ENCODE measurements at regions not wholly inside any gene's neighbourhood (a gene's known extent, or its start where the extent isn't known, plus 50 kb on each side); places are given as distances from the start of the nearest gene placed in this dataset.

- DNase-seq: no peak
Measured at GRCh38 chr5:63310644-63311043, 651.6 kb downstream of the HTR1A start.

GRCh38 chr5:63306909-63307308 lies 655.3 kb downstream of the HTR1A start:
- no peak for DNase-seq

- no peak for DNase-seq
Measured at GRCh38 chr5:63293317-63293716, 668.9 kb downstream of the HTR1A start.

GRCh38 chr5:63286724-63287123 lies 675.5 kb downstream of the HTR1A start:
- DNase-seq: no peak

GRCh38 chr5:63263411-63263810 lies 684.8 kb downstream of the LRRC70 start:
- no peak for DNase-seq

DNA sequence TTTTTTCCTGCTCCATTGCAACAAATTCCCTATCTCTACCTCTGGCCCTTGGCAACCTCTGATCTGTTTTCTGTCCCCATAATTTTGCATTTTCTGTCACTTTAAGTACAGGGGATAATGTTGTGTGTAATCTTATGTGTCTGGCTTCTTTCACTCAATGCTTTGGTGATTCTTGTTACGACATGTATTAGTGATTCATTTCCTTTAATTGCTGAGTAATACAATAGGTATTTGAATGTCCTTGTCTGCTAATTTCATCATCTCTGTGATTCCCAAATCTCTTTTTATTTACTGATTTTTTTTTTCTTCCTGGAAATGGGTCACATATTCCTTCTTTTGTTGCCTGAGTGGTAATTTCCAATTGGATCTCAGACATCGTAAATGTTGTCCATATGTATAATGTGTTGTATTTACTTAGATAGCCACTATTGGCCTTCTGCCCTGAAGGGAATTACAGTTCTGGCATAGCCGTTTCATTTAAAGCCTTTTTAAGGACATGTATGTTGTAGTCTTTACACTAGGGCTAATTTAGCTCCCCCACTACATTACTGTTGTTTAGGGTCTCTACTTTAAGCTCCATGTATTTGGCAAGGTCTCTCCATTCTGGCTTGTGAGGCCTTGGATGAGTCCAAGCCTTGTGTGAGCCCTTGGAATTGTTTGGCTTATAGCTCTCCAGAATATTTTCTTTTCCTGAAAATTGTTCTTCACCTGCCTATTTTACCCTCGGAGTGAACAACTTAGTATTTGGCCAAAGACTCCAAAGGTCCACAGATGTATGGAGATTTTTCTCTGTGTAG lies 683.8 kb downstream of the LRRC70 start:
- no peak for DNase-seq

DNA sequence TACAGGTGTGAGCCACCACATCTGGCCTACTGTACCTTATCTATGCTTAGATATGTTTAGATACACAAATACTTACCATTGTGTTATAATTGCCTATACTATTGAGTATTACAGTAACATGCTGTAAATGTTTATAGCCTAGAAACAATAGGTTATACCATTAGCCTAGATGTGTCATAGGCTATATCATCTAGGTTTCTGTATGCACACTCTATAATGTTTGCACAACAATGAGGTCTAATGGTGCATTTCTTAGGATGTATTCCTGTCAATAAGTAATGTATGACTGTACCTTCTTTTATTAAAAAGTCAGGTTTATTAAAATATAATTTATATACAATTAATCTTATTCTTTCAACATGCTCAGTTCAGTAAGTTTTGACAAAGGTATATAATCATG lies 683.1 kb downstream of the LRRC70 start:
- DNase-seq: no peak

DNA sequence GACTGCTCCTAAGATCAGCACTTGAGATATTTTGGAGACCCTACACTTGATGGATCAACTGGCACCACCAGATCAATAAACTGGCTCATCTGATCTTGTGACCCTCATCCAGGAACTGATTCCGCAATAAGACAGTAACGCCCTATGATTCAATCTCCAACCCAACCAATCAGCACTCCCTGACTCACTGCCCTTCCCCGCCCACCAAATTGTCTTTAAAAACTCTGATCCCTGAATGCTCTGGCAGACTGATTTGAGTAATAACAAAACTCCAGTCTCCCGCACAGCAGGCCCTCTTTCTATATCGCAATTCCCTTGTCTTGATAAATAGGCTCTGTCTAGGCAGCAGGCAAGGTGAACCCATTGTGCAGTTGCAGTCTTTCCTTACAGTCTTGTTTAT lies 677.0 kb downstream of the LRRC70 start:
- DNase-seq: no peak

- no peak for DNase-seq
Measured at GRCh38 chr5:63250939-63251338, 672.3 kb downstream of the LRRC70 start.

- no peak for DNase-seq
Measured at GRCh38 chr5:63249960-63250359, 671.3 kb downstream of the LRRC70 start.

GRCh38 chr5:63247651-63248050 lies 669.0 kb downstream of the LRRC70 start:
- DNase-seq: no peak

- DNase-seq: no peak
Measured at GRCh38 chr5:63245271-63245670, 666.7 kb downstream of the LRRC70 start.

DNA sequence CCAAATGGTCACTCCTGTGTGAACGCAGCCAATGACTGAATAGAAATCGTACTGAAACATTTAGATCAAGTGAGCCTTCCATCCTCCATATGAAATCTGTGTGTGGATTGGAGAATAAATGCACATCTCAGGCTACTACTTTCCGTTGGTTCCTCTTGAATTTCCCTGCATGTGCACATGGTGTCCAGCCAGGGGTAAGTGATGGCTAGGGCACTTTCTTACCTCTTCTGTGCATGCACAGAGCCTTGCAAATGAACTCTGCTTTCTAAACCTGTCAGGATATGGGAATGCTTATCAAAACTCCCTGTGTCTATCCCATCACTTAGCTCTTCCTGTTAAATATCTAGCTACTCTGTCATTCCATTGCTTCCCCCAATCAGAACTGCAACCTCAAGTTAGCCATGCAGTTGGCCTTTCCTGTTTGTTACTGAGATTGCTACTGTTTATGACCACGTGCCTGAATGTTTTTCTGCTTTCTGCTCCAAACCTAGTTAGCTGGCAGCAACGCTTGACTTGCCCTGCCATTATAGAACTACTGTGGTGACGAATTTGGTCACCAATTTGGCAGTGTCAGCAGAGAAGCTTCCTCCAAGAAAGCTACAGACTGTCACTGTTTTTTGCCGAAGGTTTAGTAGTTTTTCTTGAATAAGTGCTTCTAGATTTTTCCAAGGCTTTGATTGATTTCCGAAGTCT lies 661.6 kb downstream of the LRRC70 start:
- DNase-seq: no peak

- DNase-seq: no peak
Measured at GRCh38 chr5:63233911-63234310, 655.3 kb downstream of the LRRC70 start.

DNA sequence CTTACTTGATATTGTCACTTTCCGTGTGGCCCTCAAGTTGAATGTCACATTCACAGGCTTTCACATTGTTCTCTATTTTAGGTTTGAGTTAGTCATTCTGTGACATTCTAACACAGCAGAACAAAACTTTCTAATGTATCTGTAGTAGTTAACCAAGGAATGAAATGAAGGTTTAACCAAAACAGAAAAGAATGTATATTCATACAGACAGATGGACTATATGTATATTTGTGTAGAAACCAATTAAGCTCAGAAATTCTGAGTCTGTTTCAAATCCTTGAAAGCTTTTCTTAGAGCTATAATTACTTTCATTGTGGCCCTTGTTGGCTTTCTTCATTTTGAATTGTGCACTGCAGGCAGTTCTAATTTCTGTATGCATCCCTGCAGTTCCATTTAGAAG lies 654.7 kb downstream of the LRRC70 start:
- no peak for DNase-seq

GRCh38 chr5:63230754-63231153 lies 652.1 kb downstream of the LRRC70 start:
- DNase-seq: no peak

DNA sequence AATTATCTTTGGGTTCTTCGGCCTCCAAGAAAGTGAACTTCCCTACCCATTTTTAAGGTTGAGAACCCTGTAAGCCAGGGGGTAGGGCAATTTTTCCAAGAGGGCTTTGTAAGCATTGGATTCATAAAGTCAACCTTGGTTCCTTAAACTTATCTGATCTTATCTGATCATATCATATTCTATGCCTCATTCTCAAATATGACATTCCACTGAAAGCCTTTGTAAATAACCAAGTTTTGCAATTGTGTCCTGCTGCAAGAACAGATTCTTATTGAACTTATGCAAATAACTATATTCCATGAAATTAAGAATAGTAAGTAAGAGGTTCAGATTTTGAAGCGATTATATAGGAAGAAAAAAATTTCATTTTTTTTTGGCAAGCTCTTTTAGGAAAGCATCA lies 649.5 kb downstream of the LRRC70 start:
- DNase-seq: no peak

- DNase-seq: no peak
Measured at GRCh38 chr5:63220244-63220643, 641.6 kb downstream of the LRRC70 start.

- no peak for DNase-seq
Measured at GRCh38 chr5:63217422-63217821, 638.8 kb downstream of the LRRC70 start.

- DNase-seq: no peak
Measured at GRCh38 chr5:63213256-63213655, 634.6 kb downstream of the LRRC70 start.

- no peak for DNase-seq
Measured at GRCh38 chr5:63211448-63212132, 633.0 kb downstream of the LRRC70 start.

DNA sequence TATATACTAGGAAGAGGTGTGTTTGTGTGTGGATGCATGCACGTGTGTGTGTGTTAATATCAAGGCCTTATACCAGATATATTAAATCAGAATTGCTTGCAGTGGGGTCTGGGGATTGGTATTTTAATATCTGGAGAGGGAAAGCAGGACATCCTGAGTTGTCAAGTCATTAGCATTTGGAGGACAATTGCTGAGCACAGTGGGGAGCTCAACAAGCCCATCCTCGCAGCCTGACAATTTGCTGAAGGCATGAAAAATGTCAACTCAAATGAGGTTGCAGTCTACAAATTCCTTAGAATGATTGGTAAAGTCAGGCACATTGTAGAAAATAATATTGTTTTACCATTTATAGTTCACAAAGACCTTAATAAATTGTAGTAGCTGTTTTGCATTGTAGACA lies 627.4 kb downstream of the LRRC70 start:
- DNase-seq: no peak

GRCh38 chr5:63201738-63202137 lies 623.1 kb downstream of the LRRC70 start:
- DNase-seq: no peak

GRCh38 chr5:63194126-63194525 lies 615.5 kb downstream of the LRRC70 start:
- no peak for DNase-seq

Measured in left hindlimb (tissue), 1 donor.